GM12878 (cell line): ENCODE measurements at regions not wholly inside any gene's neighbourhood (a gene's known extent, or its start where the extent isn't known, plus 50 kb on each side); places are given as distances from the start of the nearest gene placed in this dataset.

Experiments used
- ATAC-seq: fragments of 200-7000 bp; cut with Tn5 transposase; 3 replicates; pipeline ENCODE4 v1.9.1; 2020; ENCODE audit warnings: mild to moderate bottlenecking, moderate library complexity
- BruUV-seq: library from RNA; stranded (reverse); fragments of 400-500 nt; replicated peaks from 2 replicates; lab custom pipeline; 2021; lab: Mats Ljungman, UMichigan
- CTCF ChIA-PET: fragments of 300-600 bp; sonication (Branson Sonifier 250); formaldehyde crosslinking; extraction: SDS; loops from one replicate; lab custom pipeline; 2021; ENCODE audit warnings: inconsistent platforms; lab: Yijun Ruan, JAX
- POLR2A ChIA-PET: fragments of 350-600 bp; formaldehyde crosslinking; extraction: SDS; loops from one replicate; lab custom pipeline; 2021; ENCODE audit warnings: inconsistent platforms; lab: Charles Lee
- RAD21 ChIA-PET: fragments of 300-600 bp; sonication (Branson Sonifier 250); formaldehyde crosslinking; loops from one replicate; lab custom pipeline; 2023; ENCODE audit warnings: antibody characterized with exemption; ENCODE audit not compliant: unreplicated experiment; lab: Charles Lee
- SMC1A ChIA-PET: fragments of 300-600 bp; sonication (Branson Sonifier 250); formaldehyde crosslinking; loops from one replicate; lab custom pipeline; 2023; ENCODE audit not compliant: unreplicated experiment, uncharacterized antibody; lab: Charles Lee
- DNase-seq: peaks from one replicate; pipeline ENCODE4 v3.0.0-alpha.2; 2011; ENCODE audit warnings: low read depth, low spot score
- FAIRE-seq: peaks from 3 replicates; lab custom pipeline; 2011; peaks lifted over from hg19 to GRCh38; lab: Jason Lieb, UNC
- H2AFZ ChIP-seq: 2 replicates; pipeline ENCODE4 v1.6.0; 2011; ENCODE audit warnings: low read depth, low read length, control low read depth; ENCODE audit not compliant: control insufficient read depth
- H3K27ac ChIP-seq: 2 replicates; pipeline ENCODE4 v1.5.1; 2011; ENCODE audit warnings: control low read depth; ENCODE audit not compliant: control insufficient read depth, insufficient read depth
- H3K27me3 ChIP-seq, 2 experiments: replicated peaks in 1 of 2; 2 replicates each; pipeline versions ENCODE4 v1.6.0 to v1.6.1; 2011; ENCODE audit warnings: low read length in 1 of 2; ENCODE audit not compliant: control insufficient read depth in 2 of 2, insufficient read depth in 2 of 2
- H3K36me3 ChIP-seq, 2 experiments: 2 replicates each; pipeline ENCODE4 v1.5.1; 2011; ENCODE audit warnings: low read length in 1 of 2; ENCODE audit not compliant: control insufficient read depth in 2 of 2, insufficient read depth in 2 of 2
- H3K4me1 ChIP-seq: 2 replicates; pipeline ENCODE4 v1.6.1; 2011; ENCODE audit warnings: mild to moderate bottlenecking, low read length, moderate library complexity, mixed read lengths; ENCODE audit not compliant: control insufficient read depth, insufficient read depth
- H3K4me2 ChIP-seq: 2 replicates; pipeline ENCODE4 v1.6.0; 2011; ENCODE audit warnings: control low read depth; ENCODE audit not compliant: control insufficient read depth, insufficient read depth
- H3K4me3 ChIP-seq: fragments of 200-600 bp; sonication (generic); 2 replicates; pipeline ENCODE4 v1.5.1; 2016
- H3K79me2 ChIP-seq: 2 replicates; pipeline ENCODE4 v1.6.0; 2011; ENCODE audit warnings: low read length; ENCODE audit not compliant: control insufficient read depth, insufficient read depth
- H3K9ac ChIP-seq: 2 replicates; pipeline ENCODE4 v1.8.0; 2011; ENCODE audit warnings: low read length, control low read depth, mixed read lengths; ENCODE audit not compliant: control insufficient read depth, insufficient read depth
- H3K9me3 ChIP-seq: replicated peaks from 3 replicates; pipeline ENCODE4 v1.5.1; 2011; ENCODE audit warnings: mild to moderate bottlenecking, low read length; ENCODE audit not compliant: control insufficient read depth, insufficient read depth
- H4K20me1 ChIP-seq: 2 replicates; pipeline ENCODE4 v1.6.0; 2011; ENCODE audit not compliant: control insufficient read depth, insufficient read depth
- BACH1 ChIP-seq: fragments of 450-650 bp; IDR thresholded peaks from 2 replicates; pipeline ENCODE4 v1.6.1; 2017; ENCODE audit warnings: mild to moderate bottlenecking, borderline replicate concordance
- CBFB ChIP-seq: IDR thresholded peaks from 2 replicates; pipeline ENCODE4 v1.6.1; 2016; ENCODE audit warnings: antibody characterized with exemption, low read depth
- CHD2 ChIP-seq: IDR thresholded peaks from 2 replicates; pipeline ENCODE4 v1.6.1; 2011; ENCODE audit warnings: low read depth, low read length, improper control_type of control experiment, borderline replicate concordance
- MYB ChIP-seq: fragments of 150-350 bp; IDR thresholded peaks from 2 replicates; pipeline ENCODE4 v1.6.1; 2014; ENCODE audit warnings: mild to moderate bottlenecking, low read depth, low read length, borderline replicate concordance
- NRF1 ChIP-seq: conservative IDR thresholded peaks from 2 replicates; pipeline ENCODE4 v1.6.1; 2011; ENCODE audit warnings: mild to moderate bottlenecking, low read depth, low read length, improper control_type of control experiment
- POLR2AphosphoS2 ChIP-seq: IDR thresholded peaks from 2 replicates; pipeline ENCODE4 v1.6.1; 2011; ENCODE audit warnings: low read depth, mild to moderate bottlenecking, low read length, improper control_type of control experiment, moderate library complexity
- RBBP5 ChIP-seq: fragments of 200-600 bp; sonication (generic); conservative IDR thresholded peaks from 2 replicates; pipeline ENCODE4 v1.6.1; 2016
- RELA ChIP-seq: fragments of 450-650 bp; IDR thresholded peaks from 2 replicates; pipeline ENCODE4 v1.8.0; 2014; ENCODE audit warnings: borderline replicate concordance; ENCODE audit not compliant: partially characterized antibody
- SREBF1 ChIP-seq: IDR thresholded peaks from 2 replicates; pipeline ENCODE4 v1.6.1; 2012; ENCODE audit warnings: mild to moderate bottlenecking, low read length
- TCF12 ChIP-seq: IDR thresholded peaks from 2 replicates; pipeline ENCODE4 v1.6.1; 2011; ENCODE audit warnings: low read depth, mild to moderate bottlenecking, low read length
- ZNF217 ChIP-seq: fragments of 450-650 bp; IDR thresholded peaks from 2 replicates; pipeline ENCODE4 v1.6.1; 2017; ENCODE audit warnings: antibody characterized with exemption, mild to moderate bottlenecking
- WGBS: methylation state at CpG from one replicate; pipeline ENCODE4 v1.1.6; 2016; ENCODE audit warnings: low lambda C conversion rate; ENCODE audit not compliant: insufficient replicate concordance, insufficient coverage; ENCODE audit errors: missing lambda C conversion rate; 5-methylcytosine and 5-hydroxymethylcytosine counted together
- in situ Hi-C: fragments of 300-500 bp; cut with MboI; formaldehyde crosslinking; loops from 9 replicates; pipeline ENCODE4 v1.14.3; 2018; ENCODE audit warnings: mixed read lengths
- intact Hi-C: fragments of 100-400 bp; cut with micrococcal nuclease; formaldehyde crosslinking; loops from one replicate; pipeline ENCODE4 v1.14.2; 2022; ENCODE audit not compliant: unreplicated experiment
- TF ChIP-seq, protein P1 (sequence below): fragments of 450-650 bp; IDR thresholded peaks from 2 replicates; pipeline ENCODE4 v1.6.1; 2017; ENCODE audit warnings: antibody characterized with exemption, mild to moderate bottlenecking, moderate library complexity

DNA sequence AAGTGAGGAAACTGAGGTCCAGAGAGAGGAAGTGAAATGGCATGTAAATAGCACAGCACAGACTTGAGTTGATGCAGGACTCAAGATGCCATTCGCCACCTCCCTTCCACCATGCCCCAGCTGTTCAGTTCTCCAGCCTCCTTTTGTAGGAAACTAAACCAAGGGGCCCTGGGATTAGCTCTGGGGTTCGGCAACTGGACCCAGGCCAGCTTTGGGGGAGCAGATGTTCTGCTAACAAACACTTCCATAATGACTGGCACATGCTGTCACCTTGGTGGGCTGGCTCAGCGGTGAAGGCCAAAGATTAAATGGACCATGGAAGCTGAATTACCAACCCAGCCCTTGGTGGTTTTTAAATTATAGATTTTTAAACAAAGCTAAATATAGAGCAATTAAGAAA is 77.0 kb downstream of the IRX6 start:
- Histone ChIP-seq H3K27me3 (no peaks in the 10 kb centered on the region; a peak in 1 of 4 replicates), H3K27ac (no peak overlapping the region), H3K9ac (no peak overlapping the region), H3K36me3 (no peaks in the 10 kb centered on the region), H4K20me1 (no peaks in the 10 kb centered on the region; the same call in 1 of the 2 replicates), H3K4me3 (no peak overlapping the region), H2AFZ (no peak overlapping the region), H3K9me3 (no peaks in the 10 kb centered on the region), H3K4me2 (no peak overlapping the region), H3K79me2 (no peaks in the 10 kb centered on the region), H3K4me1 (no peaks in the 10 kb centered on the region)
- BruUV-seq, result no TSS peak
- SMC1A ChIA-PET, result no interaction called here
- in situ Hi-C loops, result no loop called here
- TF ChIP-seq POLR2AphosphoS2 (no peak), BACH1 (no peak), CHD2 (no peak), CBFB (no peak), TCF12 (no peak), RELA (no peak), NRF1 (no peak), MYB (no peak), SREBF1 (no peak), ZNF217 (no peak), RBBP5 (no peak)
- TF ChIP-seq, protein P1, sequence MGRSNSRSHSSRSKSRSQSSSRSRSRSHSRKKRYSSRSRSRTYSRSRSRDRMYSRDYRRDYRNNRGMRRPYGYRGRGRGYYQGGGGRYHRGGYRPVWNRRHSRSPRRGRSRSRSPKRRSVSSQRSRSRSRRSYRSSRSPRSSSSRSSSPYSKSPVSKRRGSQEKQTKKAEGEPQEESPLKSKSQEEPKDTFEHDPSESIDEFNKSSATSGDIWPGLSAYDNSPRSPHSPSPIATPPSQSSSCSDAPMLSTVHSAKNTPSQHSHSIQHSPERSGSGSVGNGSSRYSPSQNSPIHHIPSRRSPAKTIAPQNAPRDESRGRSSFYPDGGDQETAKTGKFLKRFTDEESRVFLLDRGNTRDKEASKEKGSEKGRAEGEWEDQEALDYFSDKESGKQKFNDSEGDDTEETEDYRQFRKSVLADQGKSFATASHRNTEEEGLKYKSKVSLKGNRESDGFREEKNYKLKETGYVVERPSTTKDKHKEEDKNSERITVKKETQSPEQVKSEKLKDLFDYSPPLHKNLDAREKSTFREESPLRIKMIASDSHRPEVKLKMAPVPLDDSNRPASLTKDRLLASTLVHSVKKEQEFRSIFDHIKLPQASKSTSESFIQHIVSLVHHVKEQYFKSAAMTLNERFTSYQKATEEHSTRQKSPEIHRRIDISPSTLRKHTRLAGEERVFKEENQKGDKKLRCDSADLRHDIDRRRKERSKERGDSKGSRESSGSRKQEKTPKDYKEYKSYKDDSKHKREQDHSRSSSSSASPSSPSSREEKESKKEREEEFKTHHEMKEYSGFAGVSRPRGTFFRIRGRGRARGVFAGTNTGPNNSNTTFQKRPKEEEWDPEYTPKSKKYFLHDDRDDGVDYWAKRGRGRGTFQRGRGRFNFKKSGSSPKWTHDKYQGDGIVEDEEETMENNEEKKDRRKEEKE, result no peak
- 15% methylated on average over 3 of the region's 3 CpGs for WGBS
- FAIRE-seq, result no peak
- no peak for ATAC-seq
- CTCF ChIA-PET, result no interaction called here
- no peak for DNase-seq
- intact Hi-C loops, result no loop called here
- POLR2A ChIA-PET, result no interaction called here
- RAD21 ChIA-PET, result no interaction called here
